Ovary (tissue), 3 donors: ENCODE measurements at regions not wholly inside any gene's neighbourhood (a gene's known extent, or its start where the extent isn't known, plus 50 kb on each side); places are given as distances from the start of the nearest gene placed in this dataset.

ENCODE experiments used
- EP300 ChIP-seq: sonication (generic); formaldehyde crosslinking; IDR thresholded peaks from one replicate; pipeline ENCODE4 v1.6.1; 2017; ENCODE audit warnings: antibody characterized with exemption
- POLR2A ChIP-seq: fragments of 450-650 bp; IDR thresholded peaks from one replicate; pipeline ENCODE4 v1.6.1; 2017; ENCODE audit warnings: antibody characterized with exemption, mild to moderate bottlenecking, moderate library complexity
- TF ChIP-seq, protein P1 (sequence below), 3 donors: fragments of 450-650 bp in 2 of 3; fragments of 200-600 bp in 1 of 3; IDR thresholded peaks; one replicate each; pipeline versions ENCODE4 v1.5.1 to v1.8.0; 2016 to 2022; ENCODE audit warnings: antibody characterized with exemption in 3 of 3, mild to moderate bottlenecking in 1 of 3
- donor health status: DM: no; HTN: no; CAD: no.

DNA sequence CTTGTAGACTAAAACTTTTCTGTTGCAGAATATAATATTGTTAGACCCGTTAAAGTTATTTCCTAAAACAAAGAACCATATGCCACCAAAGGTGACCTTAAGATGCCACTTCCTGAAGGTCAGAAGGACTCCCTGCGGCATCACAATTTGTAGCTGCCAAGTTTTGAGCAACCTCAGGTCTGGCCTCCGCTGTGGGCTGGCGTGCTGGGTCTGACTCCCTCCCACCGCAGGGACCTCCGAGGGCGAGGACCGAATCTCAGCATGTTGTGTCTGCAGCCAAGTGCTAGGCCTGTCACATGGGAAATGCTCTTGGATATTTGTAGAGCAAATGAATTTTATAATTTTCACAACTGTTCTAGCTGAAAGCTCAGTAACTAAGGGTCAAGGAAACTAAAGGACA, 285.9 kb downstream of the NDUFA10 start:
- TF ChIP-seq, protein P1, sequence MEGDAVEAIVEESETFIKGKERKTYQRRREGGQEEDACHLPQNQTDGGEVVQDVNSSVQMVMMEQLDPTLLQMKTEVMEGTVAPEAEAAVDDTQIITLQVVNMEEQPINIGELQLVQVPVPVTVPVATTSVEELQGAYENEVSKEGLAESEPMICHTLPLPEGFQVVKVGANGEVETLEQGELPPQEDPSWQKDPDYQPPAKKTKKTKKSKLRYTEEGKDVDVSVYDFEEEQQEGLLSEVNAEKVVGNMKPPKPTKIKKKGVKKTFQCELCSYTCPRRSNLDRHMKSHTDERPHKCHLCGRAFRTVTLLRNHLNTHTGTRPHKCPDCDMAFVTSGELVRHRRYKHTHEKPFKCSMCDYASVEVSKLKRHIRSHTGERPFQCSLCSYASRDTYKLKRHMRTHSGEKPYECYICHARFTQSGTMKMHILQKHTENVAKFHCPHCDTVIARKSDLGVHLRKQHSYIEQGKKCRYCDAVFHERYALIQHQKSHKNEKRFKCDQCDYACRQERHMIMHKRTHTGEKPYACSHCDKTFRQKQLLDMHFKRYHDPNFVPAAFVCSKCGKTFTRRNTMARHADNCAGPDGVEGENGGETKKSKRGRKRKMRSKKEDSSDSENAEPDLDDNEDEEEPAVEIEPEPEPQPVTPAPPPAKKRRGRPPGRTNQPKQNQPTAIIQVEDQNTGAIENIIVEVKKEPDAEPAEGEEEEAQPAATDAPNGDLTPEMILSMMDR (IDR thresholded peaks at IDR 0.05): no peak
- TF ChIP-seq POLR2A: no peak
- TF ChIP-seq EP300: no peak
